ENCODE measurements at regions not wholly inside any gene's neighbourhood (a gene's known extent, or its start where the extent isn't known, plus 50 kb on each side); places are given as distances from the start of the nearest gene placed in this dataset.

GRCh38 chr4:43089730-43090129 is 197.2 kb downstream of the GRXCR1 start:
- 26 to 39% (median 35%) methylated on average over 2 of the region's 2 CpGs for WGBS, 3 donors
- Histone ChIP-seq H3K36me3 (no peaks in the 10 kb centered on the region), H3K4me1 (ENCODE audit: insufficient read depth) (no peaks in the 10 kb centered on the region), H3K27me3 (no peaks in the 10 kb centered on the region), H3K27ac (no peak overlapping the region), H3K4me3 (no peak overlapping the region), H3K9me3 (no peaks in the 10 kb centered on the region)
- no peak for TF ChIP-seq POLR2A (IDR thresholded peaks at IDR 0.05)
- TF ChIP-seq EP300 (IDR thresholded peaks at IDR 0.05), result no peak
- TF ChIP-seq CTCF (IDR thresholded peaks at IDR 0.05), result no peak
- intact Hi-C loops (cut with DNase I), result no loop called here
- DNase-seq, result no peak

GRCh38 chr4:43103048-43103447 is 210.5 kb downstream of the GRXCR1 start:
- no peaks in the 10 kb centered on the region for H3K36me3 ChIP-seq
- 62 to 72% (median 65%) methylated on average over 2 of the region's 2 CpGs for WGBS, 3 donors
- H3K4me1 ChIP-seq (ENCODE audit: insufficient read depth), result no peaks in the 10 kb centered on the region
- DNase-seq, result no peak
- H3K4me3 ChIP-seq, result no peak overlapping the region
- H3K27ac ChIP-seq, result no peak overlapping the region
- H3K27me3 ChIP-seq, result no peaks in the 10 kb centered on the region
- no peak for TF ChIP-seq POLR2A (IDR thresholded peaks at IDR 0.05)
- TF ChIP-seq EP300 (IDR thresholded peaks at IDR 0.05), result no peak
- TF ChIP-seq CTCF (IDR thresholded peaks at IDR 0.05), result no peak
- H3K9me3 ChIP-seq, result no peaks in the 10 kb centered on the region
- intact Hi-C loops (cut with DNase I), result no loop called here

GRCh38 chr4:43112139-43112538 is 219.6 kb downstream of the GRXCR1 start:
- DNase-seq, result no peak
- Histone ChIP-seq H3K9me3 (no peaks in the 10 kb centered on the region), H3K27ac (no peak overlapping the region), H3K36me3 (no peaks in the 10 kb centered on the region), H3K4me3 (no peak overlapping the region), H3K27me3 (no peaks in the 10 kb centered on the region), H3K4me1 (ENCODE audit: insufficient read depth) (no peaks in the 10 kb centered on the region)
- intact Hi-C loops (cut with DNase I), result no loop called here
- TF ChIP-seq CTCF (IDR thresholded peaks at IDR 0.05) (no peak), POLR2A (IDR thresholded peaks at IDR 0.05) (no peak), EP300 (IDR thresholded peaks at IDR 0.05) (no peak)
- WGBS, 3 donors, result 50 to 98% (median 86%) methylated on average over 1 of the region's 1 CpG

GRCh38 chr4:43113196-43113595 is 220.7 kb downstream of the GRXCR1 start:
- Histone ChIP-seq H3K4me1 (ENCODE audit: insufficient read depth) (no peaks in the 10 kb centered on the region), H3K9me3 (no peaks in the 10 kb centered on the region), H3K27ac (no peak overlapping the region), H3K4me3 (no peak overlapping the region), H3K36me3 (no peaks in the 10 kb centered on the region), H3K27me3 (no peaks in the 10 kb centered on the region)
- TF ChIP-seq EP300 (IDR thresholded peaks at IDR 0.05) (no peak), POLR2A (IDR thresholded peaks at IDR 0.05) (no peak), CTCF (IDR thresholded peaks at IDR 0.05) (no peak)
- 42 to 51% (median 48%) methylated on average over 3 of the region's 3 CpGs for WGBS, 3 donors
- no peak for DNase-seq
- intact Hi-C loops (cut with DNase I), result no loop called here

GRCh38 chr4:43126595-43126994 is 234.1 kb downstream of the GRXCR1 start:
- intact Hi-C loops (cut with DNase I), result no loop called here
- H3K27me3 ChIP-seq, result no peaks in the 10 kb centered on the region

More at GRCh38 chr4:43126595-43126994, 234.1 kb downstream of the GRXCR1 start:
- no peaks in the 10 kb centered on the region for H3K9me3 ChIP-seq
- no peak overlapping the region for H3K27ac ChIP-seq
- H3K36me3 ChIP-seq, result no peaks in the 10 kb centered on the region
- no peaks in the 10 kb centered on the region for H3K4me1 ChIP-seq (ENCODE audit: insufficient read depth)
- DNase-seq, result no peak
- TF ChIP-seq EP300 (IDR thresholded peaks at IDR 0.05) (no peak), CTCF (IDR thresholded peaks at IDR 0.05) (no peak), POLR2A (IDR thresholded peaks at IDR 0.05) (no peak)
- no peak overlapping the region for H3K4me3 ChIP-seq
